ENCODE measurements at regions not wholly inside any gene's neighbourhood (a gene's known extent, or its start where the extent isn't known, plus 50 kb on each side); places are given as distances from the start of the nearest gene placed in this dataset.
A peak's percentile ranks its signal among the peaks of the same experiment; 100 is the strongest.

DNA sequence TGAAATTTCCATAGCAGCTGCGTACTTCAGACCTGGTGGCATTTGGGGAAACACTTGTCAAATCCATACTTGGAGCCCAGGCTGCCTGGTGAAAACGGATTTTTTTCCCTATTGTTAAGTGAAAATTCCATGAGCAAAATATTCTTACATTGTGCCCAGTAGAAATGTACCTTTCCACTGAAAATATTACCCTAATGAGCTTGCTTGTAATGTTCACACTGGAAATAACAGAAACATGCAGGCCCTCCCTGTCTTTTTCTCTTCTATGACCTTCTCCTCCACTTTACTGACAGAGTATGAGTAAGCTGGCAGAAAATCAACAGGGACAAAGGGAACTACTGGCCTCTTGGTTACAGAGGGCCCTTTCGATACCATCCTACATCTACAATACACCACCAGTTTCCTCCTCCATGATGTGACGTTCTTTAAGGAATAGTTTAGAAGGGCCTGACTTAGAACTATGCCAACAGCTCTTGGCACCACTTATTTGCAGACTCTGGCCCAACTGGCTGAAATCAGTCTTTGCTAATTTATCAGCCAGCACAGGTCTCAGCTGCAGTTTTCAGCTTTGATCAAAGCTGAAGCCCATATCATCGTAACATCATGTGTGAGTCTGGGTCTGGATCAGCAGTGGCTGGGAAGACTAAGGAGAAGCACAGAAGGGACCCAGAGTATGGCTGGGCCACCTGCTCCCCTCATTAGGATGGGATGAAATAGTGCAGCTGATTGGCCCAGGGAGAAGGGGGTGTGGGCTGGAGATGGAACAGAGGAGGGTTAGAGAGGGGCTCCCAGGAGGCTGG lies 272.2 kb upstream of the ID2 start:
- no peak for FAIRE-seq
- DNase-seq (ENCODE audit: insufficient read length, low spot score) = no peak

DNA sequence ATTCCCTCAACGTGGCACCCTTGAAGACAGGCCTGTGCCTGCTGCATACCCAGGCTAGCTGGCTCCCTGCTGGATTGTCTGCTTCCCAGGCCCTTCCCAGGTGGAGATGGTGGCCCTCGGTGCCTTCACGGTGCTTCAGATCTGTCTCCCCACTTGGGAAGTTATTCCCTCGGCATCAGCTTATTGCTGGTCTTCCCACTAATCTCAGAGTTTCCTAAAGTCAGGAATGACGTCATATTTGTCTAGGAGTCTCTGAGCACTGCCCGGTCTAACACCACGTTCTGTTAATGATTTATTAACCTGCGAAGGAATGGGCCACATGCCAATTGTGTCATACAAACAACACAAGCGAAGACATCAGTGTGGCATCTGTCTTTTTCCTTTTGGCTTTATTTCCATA lies 269.8 kb upstream of the ID2 start:
- FAIRE-seq (no peak), DNase-seq (ENCODE audit: insufficient read length, low spot score) (no peak)

DNA sequence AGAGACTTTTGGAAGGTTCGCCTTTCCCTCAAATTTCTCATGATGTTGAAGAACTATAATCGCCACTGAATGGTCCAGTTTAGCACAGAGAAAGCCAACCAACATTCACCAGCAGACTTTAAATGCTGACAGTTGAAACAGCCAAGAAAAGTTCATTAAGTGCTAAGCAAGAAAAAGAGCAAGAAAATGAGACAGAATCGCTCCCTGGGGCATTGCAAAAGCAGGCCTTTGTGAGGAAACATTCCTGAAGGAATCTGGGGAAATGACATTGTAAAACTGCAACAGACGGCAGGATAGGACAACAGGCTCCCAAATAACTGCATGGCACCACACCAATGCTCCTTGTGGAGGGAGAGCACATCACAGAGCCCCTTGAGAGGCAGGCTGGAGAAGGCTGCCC lies 269.3 kb upstream of the ID2 start:
- FAIRE-seq (no peak), DNase-seq (ENCODE audit: insufficient read length, low spot score) (no peak)

DNA sequence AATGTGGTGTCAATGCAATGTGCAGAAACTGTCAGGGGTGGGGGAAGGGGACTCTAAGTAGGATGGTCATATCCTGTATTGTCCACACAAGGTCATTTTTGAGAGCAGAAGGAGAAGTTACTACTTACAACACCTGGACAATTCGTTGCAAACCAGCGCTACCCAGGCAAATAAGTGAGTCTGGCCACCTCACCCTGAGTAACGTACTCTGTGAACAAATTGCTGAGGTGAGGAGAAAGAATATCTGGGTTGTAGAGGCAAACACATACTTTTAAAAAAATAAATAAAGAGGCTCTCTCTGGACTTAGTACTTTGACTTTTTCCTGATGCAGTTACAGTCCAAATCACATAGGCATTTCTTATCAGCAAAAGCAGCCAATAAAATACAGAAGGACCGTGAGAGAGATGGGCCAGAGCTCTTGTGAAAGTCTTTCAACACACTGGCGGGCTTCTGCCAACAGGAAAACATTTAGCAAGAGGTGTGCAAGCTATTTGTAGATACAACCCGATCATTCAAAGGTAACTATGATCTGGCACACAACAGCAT lies 268.2 kb upstream of the ID2 start:
- no peak for DNase-seq (ENCODE audit: insufficient read length, low spot score)
- no peak for FAIRE-seq

DNA sequence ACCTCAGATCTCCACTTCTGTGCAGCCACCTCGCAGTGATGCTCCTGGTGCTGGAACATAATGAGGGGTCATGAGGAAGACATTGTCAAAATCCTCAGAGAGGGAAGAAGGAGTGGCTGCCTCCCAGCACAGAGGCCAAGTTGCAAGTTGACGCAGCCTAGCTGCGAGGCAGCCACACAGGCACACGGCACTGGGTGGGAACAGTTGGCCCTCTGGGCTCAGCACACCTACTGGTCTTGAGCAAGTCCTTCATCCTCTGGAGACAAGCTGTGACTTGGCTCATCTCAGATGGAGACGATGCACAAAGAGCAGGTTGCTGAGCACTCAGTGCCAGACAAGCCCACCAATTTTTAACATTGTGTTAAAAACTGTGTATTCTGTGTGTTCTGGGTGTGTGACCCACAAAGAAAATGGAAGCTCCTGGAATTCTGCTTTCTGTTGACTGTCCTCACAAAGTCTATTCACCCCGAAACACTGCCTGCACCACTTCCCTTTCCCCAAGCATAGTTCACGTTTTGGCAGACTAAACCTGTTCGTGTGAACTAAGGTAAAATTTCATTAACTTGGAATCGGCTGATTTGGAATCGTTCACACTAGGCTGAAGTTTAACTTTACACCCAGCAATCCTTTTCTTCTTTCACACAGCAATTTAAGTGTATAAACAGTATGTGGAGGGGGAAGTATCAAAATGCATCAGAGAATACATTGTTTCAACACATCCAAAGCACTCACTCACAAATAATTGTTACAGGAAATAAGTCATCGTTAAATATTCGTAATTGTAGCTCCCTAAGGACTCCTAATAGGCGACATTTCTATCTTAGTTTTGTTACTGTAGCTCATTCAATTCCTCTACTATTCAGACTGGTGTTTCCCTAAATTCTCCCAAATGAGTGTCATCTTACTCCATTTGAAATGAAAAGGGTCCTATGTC lies 266.6 kb upstream of the ID2 start:
- DNase-seq (ENCODE audit: insufficient read length, low spot score) (no peak), FAIRE-seq (no peak)

DNA sequence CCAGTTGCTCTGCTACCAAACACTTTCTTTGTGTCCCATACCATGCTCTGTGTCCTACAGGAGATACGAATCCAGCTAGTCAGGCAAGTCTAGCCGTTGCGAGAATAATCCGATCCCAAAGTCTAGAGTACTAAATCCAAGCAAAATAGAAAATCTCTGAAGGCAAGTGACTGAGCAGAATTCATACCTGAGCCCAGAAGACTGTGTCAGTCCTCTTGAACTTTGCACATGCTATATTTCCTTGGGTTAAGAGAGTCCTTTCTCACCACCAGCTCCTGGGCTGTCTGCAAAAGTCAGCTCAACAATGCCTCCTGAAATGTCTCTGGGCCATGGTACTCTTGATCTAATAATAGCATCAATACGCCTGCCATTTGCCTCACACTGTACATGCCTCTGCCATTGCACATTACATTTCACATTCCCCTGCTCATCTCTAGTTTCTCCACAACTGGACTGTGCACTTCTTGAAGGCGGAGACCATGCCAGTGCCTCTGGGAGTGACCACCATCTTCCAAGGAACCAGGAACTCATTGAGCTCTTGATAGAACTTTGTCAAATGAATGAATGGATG lies 265.8 kb upstream of the ID2 start:
- FAIRE-seq = no peak
- no peak for DNase-seq (ENCODE audit: insufficient read length, low spot score)

DNA sequence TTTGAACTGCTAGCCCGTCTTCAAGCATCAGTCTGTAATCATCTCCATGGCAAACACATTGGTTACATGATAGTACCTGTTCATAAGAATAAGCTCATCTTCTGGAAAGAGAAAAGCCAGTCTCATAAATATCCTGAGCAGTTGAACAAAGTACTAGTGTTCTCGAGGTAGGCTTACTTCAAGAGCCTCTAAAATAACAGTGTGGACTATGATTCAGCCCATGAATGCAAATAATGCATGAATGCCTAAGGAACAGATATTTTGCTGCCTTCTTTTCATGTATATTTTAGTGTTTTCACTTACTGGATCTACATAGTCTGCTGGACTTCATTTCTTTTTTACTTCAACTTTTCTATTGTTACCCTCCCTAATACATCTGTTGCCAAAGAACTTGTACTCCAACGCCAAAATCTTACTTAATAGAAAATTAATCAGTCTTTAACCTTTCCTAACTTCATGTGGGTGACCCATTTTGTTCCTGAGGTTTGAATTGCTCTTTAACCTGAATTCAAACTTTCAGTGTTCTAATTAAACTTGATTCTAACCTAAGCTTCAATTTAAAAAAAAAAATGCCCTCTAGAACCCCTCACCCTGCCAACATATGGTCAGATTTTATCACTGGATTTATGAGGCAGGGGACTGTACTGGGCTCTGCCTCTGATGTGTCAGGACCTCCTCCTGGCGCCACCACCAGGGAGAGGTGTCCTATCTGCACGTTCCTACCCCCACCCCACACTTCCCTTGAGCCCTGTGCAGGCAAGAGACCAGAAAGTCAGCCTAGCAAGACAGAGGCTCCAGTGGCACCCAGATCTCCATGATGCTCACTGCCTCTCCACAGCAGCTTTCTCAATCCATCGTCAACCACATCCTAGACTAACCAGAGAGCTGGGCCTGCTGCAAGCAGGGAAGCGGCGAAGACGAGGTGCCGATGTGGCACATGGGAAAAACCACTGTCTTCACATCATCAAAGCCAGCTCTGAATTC lies 264.7 kb upstream of the ID2 start:
- DNase-seq (ENCODE audit: insufficient read length, low spot score) = no peak
- no peak for FAIRE-seq

DNA sequence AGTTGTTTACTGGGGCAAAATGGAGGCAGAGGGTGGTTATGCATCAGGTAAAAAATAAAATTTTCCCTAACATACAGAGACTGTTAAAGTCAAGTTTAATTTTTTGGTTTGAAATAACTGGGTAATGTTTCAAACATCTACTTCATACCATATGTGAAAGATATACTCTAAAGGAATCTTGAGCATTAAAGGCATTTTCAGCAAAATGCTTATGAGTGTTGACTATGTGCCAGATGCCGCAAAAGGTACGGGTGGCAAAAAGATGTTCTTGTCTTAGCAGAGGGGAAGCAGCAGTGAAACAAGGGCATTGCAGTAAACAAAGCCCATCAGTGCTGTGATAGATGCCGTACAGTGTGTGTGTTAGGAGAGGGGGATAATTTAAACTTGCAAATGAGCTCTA lies 263.1 kb upstream of the ID2 start:
- FAIRE-seq = no peak
- no peak for DNase-seq (ENCODE audit: insufficient read length, low spot score)

DNA sequence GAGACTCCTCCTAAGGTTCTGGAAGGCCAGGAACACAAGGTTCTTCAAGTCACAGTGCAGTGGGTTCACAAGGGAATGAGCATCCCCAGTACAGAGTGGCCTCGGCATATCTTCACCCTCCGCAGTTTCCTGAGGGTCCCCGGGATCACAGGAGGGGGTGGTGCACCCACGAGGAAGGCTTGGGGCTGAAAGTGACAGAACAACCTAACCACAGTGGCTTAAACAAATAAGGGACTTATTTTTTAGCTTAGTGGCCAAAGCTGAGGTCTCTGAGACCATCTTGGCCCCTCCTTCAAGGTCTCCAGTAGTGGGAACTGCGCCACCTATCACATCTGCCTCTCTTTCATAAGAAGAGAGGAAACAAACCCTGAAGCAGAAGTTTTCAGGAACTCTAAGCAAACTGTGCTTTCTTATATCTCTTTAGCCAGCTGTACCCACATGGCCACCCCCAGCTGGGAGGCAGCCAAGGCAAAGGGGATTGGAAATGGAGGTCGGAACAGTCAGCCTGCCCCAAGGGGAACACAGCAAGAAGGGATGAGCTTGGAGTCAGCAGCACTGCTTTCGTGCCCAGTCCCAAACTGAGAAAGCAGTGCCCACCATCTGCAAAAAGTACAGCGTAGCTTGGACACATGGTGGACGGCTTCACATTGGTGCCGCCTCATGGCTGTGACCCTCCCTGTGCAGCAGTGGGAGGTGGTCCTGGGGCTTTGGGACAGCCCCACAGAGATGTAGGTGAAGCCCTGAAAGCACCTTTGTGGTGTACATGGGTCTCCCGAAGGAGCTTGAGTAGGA lies 260.0 kb upstream of the ID2 start:
- peak; percentile 23 for FAIRE-seq

DNA sequence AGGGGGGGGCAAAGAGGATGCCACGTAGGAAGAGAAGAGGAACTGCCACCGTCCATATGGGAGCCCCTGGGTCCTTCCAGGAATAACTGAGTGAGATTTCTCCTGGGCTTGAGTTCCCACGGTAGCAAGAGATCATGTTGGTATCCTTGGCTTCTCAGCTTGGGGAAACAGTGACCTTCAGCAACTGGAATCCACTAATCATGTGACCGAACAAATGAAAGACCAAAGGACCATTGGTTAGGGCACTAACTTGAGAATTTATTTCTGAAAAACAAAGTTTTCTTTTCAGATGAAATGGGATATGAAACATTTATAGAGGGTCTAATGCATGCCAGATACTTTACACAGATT lies 259.4 kb upstream of the ID2 start:
- DNase-seq (ENCODE audit: insufficient read length, low spot score) (no peak), FAIRE-seq (no peak)

More for the DNA sequence above, 260.0 kb upstream of the ID2 start:
- DNase-seq (ENCODE audit: insufficient read length, low spot score) = no peak

DNA sequence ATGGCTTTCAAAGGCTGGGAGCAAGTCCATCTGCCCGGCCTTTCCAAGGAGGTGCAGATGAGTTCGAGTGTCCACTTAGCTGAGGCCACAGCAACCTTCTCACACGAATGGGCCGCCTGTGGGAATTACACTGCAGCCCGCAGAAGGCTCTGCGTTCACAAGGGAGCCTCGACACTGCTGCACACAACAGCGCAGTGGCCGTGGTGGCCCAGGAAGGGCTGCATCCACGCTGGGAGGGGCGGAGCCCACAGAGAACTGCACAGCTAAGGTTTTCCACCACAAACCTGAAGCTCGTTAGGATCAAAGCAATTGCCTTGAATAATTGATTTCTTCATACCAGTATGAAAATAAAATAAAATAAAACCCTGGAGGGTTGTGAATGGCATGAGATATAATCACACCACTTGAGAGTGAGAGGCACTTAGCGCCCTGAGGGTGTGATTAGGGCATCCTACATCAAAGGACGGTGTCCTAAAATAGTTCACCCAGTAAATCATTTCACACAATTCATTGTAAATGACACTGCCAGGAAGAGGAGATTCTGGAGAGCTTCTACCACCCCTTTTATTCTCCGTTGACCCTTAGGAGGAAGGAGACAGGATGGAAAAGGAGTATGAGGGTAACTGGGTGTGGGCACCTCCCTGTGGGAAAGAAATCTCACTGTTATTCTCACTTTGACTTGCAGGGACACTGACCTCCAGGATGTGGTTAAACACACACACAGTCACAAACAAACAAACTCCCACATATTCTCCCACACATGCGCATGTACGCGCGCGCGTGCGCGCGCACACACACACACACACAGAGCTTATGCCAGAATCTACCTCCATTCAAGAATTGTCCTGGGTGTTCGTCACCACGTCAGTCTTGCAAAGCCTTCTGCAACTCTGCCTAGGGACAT lies 256.6 kb upstream of the ID2 start:
- no peak for DNase-seq (ENCODE audit: insufficient read length, low spot score)
- FAIRE-seq = no peak

DNA sequence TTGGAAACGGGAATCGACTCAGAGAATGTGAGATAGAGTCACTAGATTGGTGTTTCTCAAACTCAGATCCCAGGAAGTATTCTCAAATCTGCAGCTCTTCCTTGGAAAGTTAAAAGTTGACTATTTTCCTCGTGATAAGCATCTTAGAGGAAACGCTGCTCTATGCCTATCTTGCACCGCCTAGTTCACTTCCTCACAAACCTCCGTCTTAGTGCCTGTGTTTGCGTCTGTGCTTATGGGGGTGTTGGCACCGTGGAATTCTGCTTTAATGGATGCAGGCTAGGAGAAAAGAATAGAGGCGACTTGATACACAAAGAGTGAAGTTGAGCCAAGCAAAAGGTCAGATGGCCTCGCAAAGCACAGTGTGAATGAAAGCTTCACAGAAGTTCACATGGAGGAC lies 255.3 kb upstream of the ID2 start:
- no peak for DNase-seq (ENCODE audit: insufficient read length, low spot score)
- FAIRE-seq = no peak

DNA sequence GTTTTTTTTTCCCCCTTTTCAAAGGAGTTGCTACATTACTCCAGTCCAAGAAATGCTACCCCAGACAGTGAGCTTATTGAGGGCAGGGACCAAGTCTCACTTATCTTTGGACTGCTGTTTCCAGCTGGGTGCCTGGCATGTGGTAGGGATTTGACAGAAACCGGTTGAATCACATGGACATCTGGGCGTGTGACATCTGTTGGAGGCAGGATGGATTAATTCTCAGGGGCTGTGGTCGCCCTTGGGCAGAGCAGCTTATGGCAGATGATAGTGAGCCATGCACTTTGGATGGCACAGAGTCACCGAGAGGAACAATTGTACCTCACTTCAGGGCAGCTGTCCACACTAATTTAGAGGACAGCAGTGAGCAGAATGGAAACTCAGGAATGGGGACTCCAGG lies 254.6 kb upstream of the ID2 start:
- DNase-seq (ENCODE audit: insufficient read length, low spot score) = no peak

DNA sequence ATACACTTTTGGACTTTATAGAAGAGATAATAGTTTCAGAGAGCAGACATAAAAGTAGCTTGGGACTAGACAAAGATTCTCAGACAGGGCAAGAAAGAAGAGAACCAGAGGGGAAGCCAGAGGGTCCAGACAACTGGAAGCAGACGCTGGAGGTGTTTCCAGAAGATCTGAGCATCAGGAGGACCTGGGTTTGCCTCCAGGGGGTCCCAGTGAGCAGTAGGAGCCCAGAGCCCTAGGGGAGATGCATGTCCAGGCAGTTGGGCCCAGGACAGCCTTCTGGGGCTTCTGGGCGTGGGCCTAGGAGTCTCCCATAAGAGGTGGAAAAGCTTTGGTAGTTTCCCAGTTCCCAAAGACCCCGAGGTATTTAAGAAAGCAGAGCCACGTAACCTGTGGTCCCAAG lies 251.2 kb upstream of the ID2 start:
- DNase-seq (ENCODE audit: insufficient read length, low spot score) (no peak), FAIRE-seq (no peak)

More for the DNA sequence above, 254.6 kb upstream of the ID2 start:
- FAIRE-seq = no peak

DNA sequence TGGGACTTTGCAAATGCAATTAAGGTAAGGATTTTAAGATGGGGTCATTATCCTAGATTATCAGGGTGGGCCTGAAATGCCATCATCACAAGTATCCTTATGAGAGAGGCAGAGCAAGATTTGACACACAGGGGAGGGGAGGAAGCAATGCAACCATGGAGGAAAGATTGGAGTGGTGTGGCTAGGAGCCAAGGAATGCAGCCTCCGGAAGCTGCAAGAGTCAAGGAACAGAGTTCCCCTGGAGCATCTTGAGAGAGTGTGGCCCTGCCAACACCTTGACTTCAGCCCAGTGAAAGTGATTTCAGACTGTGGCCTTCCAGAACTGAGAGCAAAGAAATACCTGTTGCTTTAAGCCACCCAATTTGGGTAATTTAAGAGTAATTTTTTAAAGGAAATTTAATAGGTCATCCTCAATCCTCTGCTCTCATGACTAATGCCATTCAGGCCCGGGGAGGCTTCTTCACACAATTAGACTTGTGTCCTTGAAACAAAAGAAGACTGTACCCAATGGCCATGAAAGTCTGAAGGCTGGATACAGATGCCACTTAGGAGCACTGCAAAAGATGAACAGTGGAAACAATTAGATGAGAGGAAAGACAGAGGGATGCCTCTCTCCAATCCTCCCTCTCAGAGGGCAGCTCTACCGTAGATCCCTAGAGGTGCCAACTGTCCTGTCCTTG lies 250.3 kb upstream of the ID2 start:
- FAIRE-seq = no peak
- DNase-seq (ENCODE audit: insufficient read length, low spot score) = no peak

DNA sequence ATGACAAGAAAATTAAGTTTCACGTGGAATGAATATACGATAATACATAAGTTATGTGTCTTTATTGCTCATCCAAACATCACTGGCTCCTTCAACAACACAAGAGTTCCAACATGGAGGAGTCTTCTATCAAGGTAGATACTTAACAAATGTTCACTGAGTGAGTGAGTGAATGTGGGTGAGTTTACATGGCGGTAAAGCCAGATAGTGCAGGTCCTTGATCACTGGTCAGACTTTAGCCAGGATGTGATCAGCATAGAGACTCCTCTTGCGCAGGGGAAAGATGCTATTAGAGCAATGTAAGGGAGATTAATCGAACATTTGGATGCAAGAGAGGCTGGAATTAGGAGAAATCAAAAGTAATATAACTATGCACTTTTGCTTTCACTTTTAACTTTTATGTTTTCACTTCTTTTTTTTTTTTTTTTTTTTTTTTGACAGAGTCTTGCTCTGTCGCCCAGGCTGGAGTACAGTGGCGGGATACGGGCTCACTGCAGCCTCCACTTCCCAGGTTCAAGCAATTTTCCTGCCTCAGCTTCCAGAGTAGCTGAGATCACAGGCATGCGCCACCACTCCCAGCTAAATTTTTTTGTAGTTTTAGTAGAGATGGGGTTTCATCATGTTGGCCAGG lies 249.0 kb upstream of the ID2 start:
- DNase-seq (ENCODE audit: insufficient read length, low spot score) (no peak), FAIRE-seq (no peak)

DNA sequence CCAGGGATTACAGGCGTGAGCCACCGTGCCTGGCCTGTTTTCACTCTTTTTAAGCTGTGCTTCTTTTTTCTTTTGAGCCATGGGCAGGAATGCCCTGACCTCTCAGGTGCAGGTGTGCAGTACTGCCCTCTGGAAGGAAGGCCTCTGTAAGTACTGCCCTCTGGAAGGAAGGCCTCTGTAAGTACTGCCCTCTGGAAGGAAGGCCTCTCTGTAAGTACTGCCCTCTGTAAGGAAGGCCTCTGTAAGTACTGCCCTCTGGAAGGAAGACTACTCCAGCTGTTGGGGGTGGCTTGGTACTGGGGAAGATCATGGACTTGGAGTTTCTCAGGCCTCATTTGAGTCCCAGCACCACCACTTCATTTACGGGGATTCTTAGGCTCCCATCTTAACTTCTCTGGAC lies 248.5 kb upstream of the ID2 start:
- DNase-seq (ENCODE audit: insufficient read length, low spot score) = no peak
- no peak for FAIRE-seq
